HEK293 (cell line): ENCODE measurements at regions not wholly inside any gene's neighbourhood (a gene's known extent, or its start where the extent isn't known, plus 50 kb on each side); places are given as distances from the start of the nearest gene placed in this dataset.

Source experiments
- CTCF ChIA-PET: fragments of 350-600 bp; formaldehyde crosslinking; extraction: SDS; loops from one replicate; lab custom pipeline; 2021; ENCODE audit warnings: antibody characterized with exemption; lab: Yijun Ruan, JAX
- POLR2A ChIA-PET: fragments of 300-600 bp; formaldehyde crosslinking; extraction: SDS; loops from one replicate; lab custom pipeline; 2020; ENCODE audit warnings: antibody characterized with exemption, inconsistent platforms; lab: Yijun Ruan, JAX
- H3K27ac ChIP-seq: fragments of 200-500 bp; sonication (Bioruptor generic); 2 replicates; pipeline ENCODE4 v1.5.1; 2014; ENCODE audit warnings: low read depth, low read length, control low read depth, inconsistent platforms; ENCODE audit errors: extremely low read depth
- H3K36me3 ChIP-seq, 2 experiments: fragments of 200-500 bp in 1 of 2; sonication (Bioruptor generic) in 1 of 2; 1 replicate in 1 of 2; 2 replicates in 1 of 2; pipeline ENCODE4 v1.5.1; 2014 to 2017; ENCODE audit warnings: inconsistent platforms in 2 of 2, low read length in 2 of 2; ENCODE audit not compliant: control insufficient read depth in 2 of 2, insufficient read depth in 1 of 2
- H3K4me1 ChIP-seq: fragments of 200-500 bp; sonication (Bioruptor generic); 2 replicates; pipeline ENCODE4 v1.5.1; 2014; ENCODE audit warnings: mild to moderate bottlenecking, low read length, inconsistent platforms; ENCODE audit not compliant: control insufficient read depth, insufficient read depth
- H3K4me3 ChIP-seq: 2 replicates; pipeline ENCODE4 v1.5.1; 2011; ENCODE audit warnings: low read depth, mild to moderate bottlenecking, control low read depth, low read length, moderate library complexity
- H3K9me3 ChIP-seq: fragments of 200-500 bp; sonication (Bioruptor generic); 2 replicates; pipeline ENCODE4 v1.5.1; 2014; ENCODE audit warnings: low read depth, low read length, inconsistent platforms; ENCODE audit not compliant: control insufficient read depth, insufficient read depth
- FEZF1 ChIP-seq: fragments of 450-650 bp; formaldehyde crosslinking; IDR thresholded peaks from 2 replicates; pipeline ENCODE4 v1.5.1; 2016; ENCODE audit warnings: missing biosample characterization, missing genetic modification characterization
- GLI4 ChIP-seq: fragments of 450-650 bp; formaldehyde crosslinking; IDR thresholded peaks from 2 replicates; pipeline ENCODE4 v1.5.1; 2016; ENCODE audit warnings: missing biosample characterization, missing genetic modification characterization
- IKZF3 ChIP-seq: fragments of 450-650 bp; IDR thresholded peaks from 2 replicates; pipeline ENCODE4 v1.5.0; 2018; ENCODE audit warnings: missing biosample characterization, mild to moderate bottlenecking, missing genetic modification characterization, moderate library complexity
- KLF10 ChIP-seq: fragments of 450-650 bp; IDR thresholded peaks from 2 replicates; pipeline ENCODE4 v1.5.1; 2018; ENCODE audit warnings: missing biosample characterization, mild to moderate bottlenecking, missing genetic modification characterization
- MYNN ChIP-seq: fragments of 450-650 bp; formaldehyde crosslinking; IDR thresholded peaks from 2 replicates; pipeline ENCODE4 v1.5.1; 2016; ENCODE audit warnings: missing biosample characterization, missing genetic modification characterization, borderline replicate concordance
- TSHZ1 ChIP-seq: fragments of 450-650 bp; formaldehyde crosslinking; IDR thresholded peaks from 2 replicates; pipeline ENCODE4 v1.5.1; 2016; ENCODE audit warnings: missing biosample characterization, missing genetic modification characterization, borderline replicate concordance
- ZIC2 ChIP-seq: fragments of 450-650 bp; formaldehyde crosslinking; IDR thresholded peaks from 2 replicates; pipeline ENCODE4 v1.5.1; 2016; ENCODE audit warnings: missing biosample characterization, missing genetic modification characterization
- ZNF350 ChIP-seq: fragments of 450-650 bp; formaldehyde crosslinking; IDR thresholded peaks from 2 replicates; pipeline ENCODE4 v1.5.0; 2017; ENCODE audit warnings: missing biosample characterization, mild to moderate bottlenecking, missing genetic modification characterization
- ZNF488 ChIP-seq: fragments of 450-650 bp; formaldehyde crosslinking; IDR thresholded peaks from 2 replicates; pipeline ENCODE4 v1.5.1; 2016; ENCODE audit warnings: missing biosample characterization, missing genetic modification characterization
- ZNF521 ChIP-seq: fragments of 450-650 bp; formaldehyde crosslinking; IDR thresholded peaks from 2 replicates; pipeline ENCODE4 v1.5.1; 2017; ENCODE audit warnings: missing biosample characterization, mild to moderate bottlenecking, missing genetic modification characterization
- ZNF549 ChIP-seq: fragments of 450-650 bp; IDR thresholded peaks from 2 replicates; pipeline ENCODE4 v1.5.1; 2018; ENCODE audit warnings: missing biosample characterization, missing genetic modification characterization, mild to moderate bottlenecking, inconsistent platforms, moderate library complexity
- ZNF768 ChIP-seq: fragments of 450-650 bp; formaldehyde crosslinking; IDR thresholded peaks from 2 replicates; pipeline ENCODE4 v1.5.1; 2018; ENCODE audit warnings: missing biosample characterization, mild to moderate bottlenecking, missing genetic modification characterization
- ZSCAN30 ChIP-seq: fragments of 450-650 bp; IDR thresholded peaks from 2 replicates; pipeline ENCODE4 v1.5.1; 2018; ENCODE audit warnings: missing biosample characterization, mild to moderate bottlenecking, missing genetic modification characterization, moderate library complexity
- TF ChIP-seq, protein P1 (sequence below): fragments of 450-650 bp; formaldehyde crosslinking; IDR thresholded peaks from 2 replicates; pipeline ENCODE4 v1.5.1; 2016; ENCODE audit warnings: missing biosample characterization, missing genetic modification characterization
- TF ChIP-seq, protein P2 (sequence below): fragments of 450-650 bp; formaldehyde crosslinking; IDR thresholded peaks from 2 replicates; pipeline ENCODE4 v1.5.1; 2016; ENCODE audit warnings: missing biosample characterization, missing genetic modification characterization
- TF ChIP-seq, protein P3 (sequence below): sonication (generic); formaldehyde crosslinking; IDR thresholded peaks from 2 replicates; pipeline ENCODE4 v1.8.1; 2022; ENCODE audit warnings: mild to moderate bottlenecking, moderate library complexity, missing genetic modification reagents
- TF ChIP-seq, protein P4 (sequence below): fragments of 450-650 bp; formaldehyde crosslinking; IDR thresholded peaks from 2 replicates; pipeline ENCODE4 v1.5.1; 2016; ENCODE audit warnings: missing biosample characterization, missing genetic modification characterization

DNA sequence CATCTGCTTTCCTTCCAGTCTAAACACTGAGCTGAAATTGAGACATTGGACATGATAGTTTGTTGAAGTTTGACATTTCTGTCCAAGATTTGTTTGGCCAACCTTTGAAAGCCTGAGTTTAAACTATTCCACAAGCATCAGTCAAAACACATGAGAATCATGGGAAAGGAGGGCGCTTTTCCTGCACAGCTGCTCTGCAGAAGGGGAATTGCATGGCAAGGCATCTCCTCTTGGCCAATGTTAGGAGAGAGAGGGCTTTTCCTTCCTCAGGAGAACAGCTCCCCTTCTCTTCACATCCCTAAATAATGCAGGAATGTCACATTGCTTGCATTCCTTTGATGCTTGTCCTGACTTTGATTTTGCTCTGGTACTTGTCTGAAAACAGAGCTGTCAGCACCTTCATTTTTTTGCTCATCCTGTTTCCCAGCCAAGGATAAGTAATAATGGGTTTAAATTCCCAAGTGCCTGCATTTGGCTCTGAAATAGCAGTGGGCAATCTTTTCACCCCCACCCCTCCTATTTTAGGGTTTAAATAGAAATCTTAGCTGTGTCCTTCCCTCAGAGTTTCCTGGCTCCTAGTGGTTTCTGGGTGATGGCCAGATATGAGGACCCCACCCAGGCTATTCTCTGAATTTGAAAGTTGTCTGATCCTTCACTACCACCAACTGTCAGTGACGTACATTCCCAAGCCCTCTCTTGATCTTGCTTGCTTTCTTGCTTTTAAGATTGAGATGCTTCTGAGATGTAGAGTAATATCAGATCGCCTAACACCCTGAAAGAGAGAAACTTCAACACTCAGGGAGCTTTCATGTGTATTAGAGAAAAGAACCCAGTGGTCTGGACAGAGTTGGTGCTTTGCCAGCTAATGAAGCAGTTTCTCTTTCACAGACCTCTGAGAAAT is 75.2 kb upstream of the NPVF start (continued):
- no peak for TF ChIP-seq ZNF768 (tag by site-specific recombination)
- no peak for TF ChIP-seq ZNF350 (tag by site-specific recombination)
- no peak for TF ChIP-seq MYNN (tag by site-specific recombination)
- TF ChIP-seq ZIC2 (tag by site-specific recombination) = no peak
- no peak for TF ChIP-seq FEZF1 (tag by site-specific recombination)
- TF ChIP-seq, all 188 proteins: peak for 0

- ChIA-PET CTCF (interaction anchor here (4.3 kb wide), 1 partner anchor 45 kb away, joined by 23 read pairs; no protein-coding TSS in a partner anchor), POLR2A (no interaction called here)
Measured at GRCh38 chr7:25304691-25305090, 76.4 kb upstream of the NPVF start.

More at GRCh38 chr7:25304691-25305090, 76.4 kb upstream of the NPVF start:
- no peaks in the 10 kb centered on the region for H3K4me1 ChIP-seq
- H3K27ac ChIP-seq = no peak overlapping the region
- H3K36me3 ChIP-seq = no peaks in the 10 kb centered on the region
- TF ChIP-seq, protein P1, sequence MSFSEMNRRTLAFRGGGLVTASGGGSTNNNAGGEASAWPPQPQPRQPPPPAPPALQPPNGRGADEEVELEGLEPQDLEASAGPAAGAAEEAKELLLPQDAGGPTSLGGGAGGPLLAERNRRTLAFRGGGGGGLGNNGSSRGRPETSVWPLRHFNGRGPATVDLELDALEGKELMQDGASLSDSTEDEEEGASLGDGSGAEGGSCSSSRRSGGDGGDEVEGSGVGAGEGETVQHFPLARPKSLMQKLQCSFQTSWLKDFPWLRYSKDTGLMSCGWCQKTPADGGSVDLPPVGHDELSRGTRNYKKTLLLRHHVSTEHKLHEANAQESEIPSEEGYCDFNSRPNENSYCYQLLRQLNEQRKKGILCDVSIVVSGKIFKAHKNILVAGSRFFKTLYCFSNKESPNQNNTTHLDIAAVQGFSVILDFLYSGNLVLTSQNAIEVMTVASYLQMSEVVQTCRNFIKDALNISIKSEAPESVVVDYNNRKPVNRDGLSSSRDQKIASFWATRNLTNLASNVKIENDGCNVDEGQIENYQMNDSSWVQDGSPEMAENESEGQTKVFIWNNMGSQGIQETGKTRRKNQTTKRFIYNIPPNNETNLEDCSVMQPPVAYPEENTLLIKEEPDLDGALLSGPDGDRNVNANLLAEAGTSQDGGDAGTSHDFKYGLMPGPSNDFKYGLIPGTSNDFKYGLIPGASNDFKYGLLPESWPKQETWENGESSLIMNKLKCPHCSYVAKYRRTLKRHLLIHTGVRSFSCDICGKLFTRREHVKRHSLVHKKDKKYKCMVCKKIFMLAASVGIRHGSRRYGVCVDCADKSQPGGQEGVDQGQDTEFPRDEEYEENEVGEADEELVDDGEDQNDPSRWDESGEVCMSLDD (tag by site-specific recombination) = no peak
- TF ChIP-seq ZSCAN30 (tag by site-specific recombination) (no peak), FEZF1 (tag by site-specific recombination) (no peak), ZNF549 (no peak), IKZF3 (tag by site-specific recombination) (no peak), ZNF521 (tag by site-specific recombination) (no peak), ZNF488 (tag by site-specific recombination) (no peak), TSHZ1 (tag by site-specific recombination) (no peak), KLF10 (tag by site-specific recombination) (no peak), ZIC2 (tag by site-specific recombination) (no peak), GLI4 (no peak)
- TF ChIP-seq, protein P2, sequence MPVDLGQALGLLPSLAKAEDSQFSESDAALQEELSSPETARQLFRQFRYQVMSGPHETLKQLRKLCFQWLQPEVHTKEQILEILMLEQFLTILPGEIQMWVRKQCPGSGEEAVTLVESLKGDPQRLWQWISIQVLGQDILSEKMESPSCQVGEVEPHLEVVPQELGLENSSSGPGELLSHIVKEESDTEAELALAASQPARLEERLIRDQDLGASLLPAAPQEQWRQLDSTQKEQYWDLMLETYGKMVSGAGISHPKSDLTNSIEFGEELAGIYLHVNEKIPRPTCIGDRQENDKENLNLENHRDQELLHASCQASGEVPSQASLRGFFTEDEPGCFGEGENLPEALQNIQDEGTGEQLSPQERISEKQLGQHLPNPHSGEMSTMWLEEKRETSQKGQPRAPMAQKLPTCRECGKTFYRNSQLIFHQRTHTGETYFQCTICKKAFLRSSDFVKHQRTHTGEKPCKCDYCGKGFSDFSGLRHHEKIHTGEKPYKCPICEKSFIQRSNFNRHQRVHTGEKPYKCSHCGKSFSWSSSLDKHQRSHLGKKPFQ (tag by site-specific recombination) = no peak
- TF ChIP-seq, protein P3, sequence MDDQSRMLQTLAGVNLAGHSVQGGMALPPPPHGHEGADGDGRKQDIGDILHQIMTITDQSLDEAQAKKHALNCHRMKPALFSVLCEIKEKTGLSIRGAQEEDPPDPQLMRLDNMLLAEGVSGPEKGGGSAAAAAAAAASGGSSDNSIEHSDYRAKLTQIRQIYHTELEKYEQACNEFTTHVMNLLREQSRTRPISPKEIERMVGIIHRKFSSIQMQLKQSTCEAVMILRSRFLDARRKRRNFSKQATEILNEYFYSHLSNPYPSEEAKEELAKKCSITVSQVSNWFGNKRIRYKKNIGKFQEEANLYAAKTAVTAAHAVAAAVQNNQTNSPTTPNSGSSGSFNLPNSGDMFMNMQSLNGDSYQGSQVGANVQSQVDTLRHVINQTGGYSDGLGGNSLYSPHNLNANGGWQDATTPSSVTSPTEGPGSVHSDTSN (CRISPR knock-in tag) = no peak
- TF ChIP-seq, protein P4, sequence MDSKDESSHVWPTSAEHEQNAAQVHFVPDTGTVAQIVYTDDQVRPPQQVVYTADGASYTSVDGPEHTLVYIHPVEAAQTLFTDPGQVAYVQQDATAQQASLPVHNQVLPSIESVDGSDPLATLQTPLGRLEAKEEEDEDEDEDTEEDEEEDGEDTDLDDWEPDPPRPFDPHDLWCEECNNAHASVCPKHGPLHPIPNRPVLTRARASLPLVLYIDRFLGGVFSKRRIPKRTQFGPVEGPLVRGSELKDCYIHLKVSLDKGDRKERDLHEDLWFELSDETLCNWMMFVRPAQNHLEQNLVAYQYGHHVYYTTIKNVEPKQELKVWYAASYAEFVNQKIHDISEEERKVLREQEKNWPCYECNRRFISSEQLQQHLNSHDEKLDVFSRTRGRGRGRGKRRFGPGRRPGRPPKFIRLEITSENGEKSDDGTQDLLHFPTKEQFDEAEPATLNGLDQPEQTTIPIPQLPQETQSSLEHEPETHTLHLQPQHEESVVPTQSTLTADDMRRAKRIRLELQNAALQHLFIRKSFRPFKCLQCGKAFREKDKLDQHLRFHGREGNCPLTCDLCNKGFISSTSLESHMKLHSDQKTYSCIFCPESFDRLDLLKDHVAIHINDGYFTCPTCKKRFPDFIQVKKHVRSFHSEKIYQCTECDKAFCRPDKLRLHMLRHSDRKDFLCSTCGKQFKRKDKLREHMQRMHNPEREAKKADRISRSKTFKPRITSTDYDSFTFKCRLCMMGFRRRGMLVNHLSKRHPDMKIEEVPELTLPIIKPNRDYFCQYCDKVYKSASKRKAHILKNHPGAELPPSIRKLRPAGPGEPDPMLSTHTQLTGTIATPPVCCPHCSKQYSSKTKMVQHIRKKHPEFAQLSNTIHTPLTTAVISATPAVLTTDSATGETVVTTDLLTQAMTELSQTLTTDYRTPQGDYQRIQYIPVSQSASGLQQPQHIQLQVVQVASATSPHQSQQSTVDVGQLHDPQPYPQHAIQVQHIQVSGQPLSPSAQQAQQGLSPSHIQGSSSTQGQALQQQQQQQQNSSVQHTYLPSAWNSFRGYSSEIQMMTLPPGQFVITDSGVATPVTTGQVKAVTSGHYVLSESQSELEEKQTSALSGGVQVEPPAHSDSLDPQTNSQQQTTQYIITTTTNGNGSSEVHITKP = no peak
- H3K9me3 ChIP-seq = no peaks in the 10 kb centered on the region
- no peak overlapping the region for H3K4me3 ChIP-seq
